Right lobe of liver (tissue), 4 donors: ENCODE measurements at regions not wholly inside any gene's neighbourhood (a gene's known extent, or its start where the extent isn't known, plus 50 kb on each side); places are given as distances from the start of the nearest gene placed in this dataset.

ENCODE experiments used
- POLR2A ChIP-seq: fragments of 450-650 bp; IDR thresholded peaks from one replicate; pipeline ENCODE4 v1.6.1; 2017; ENCODE audit warnings: antibody characterized with exemption, mild to moderate bottlenecking
- TF ChIP-seq, protein P1 (sequence below), 4 donors: fragments of 200-600 bp in 3 of 4; fragments of 450-650 bp in 1 of 4; IDR thresholded peaks; one replicate each; pipeline versions ENCODE4 v1.5.1 to v1.8.0; 2016 to 2022; ENCODE audit warnings: antibody characterized with exemption in 4 of 4, mild to moderate bottlenecking in 2 of 4
- donor health status: DM: no; HTN: no; CAD: no.
- donor health status: DM: no; HTN: no; CAD: no.
- donor health status: DM: no; HTN: yes; CAD: no.

DNA sequence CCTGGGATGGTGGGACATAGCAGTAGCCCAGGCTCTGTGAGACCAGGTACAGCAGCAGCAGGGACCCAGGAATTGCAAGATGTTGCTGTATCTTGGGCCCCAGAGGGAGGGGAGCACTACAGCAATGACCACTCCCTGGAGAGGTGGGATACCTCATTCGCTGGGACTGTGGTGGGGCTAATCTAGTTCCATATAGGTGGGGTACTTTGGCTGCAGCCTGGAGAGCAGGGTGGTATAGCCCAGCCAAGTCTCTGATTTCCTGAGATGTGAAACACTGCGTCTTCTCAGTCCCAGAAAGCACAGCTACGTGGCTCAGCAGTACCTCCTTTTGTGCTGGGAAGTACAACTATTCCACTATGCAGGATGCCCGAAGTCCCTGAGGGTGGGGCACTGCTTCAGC, 163.7 kb upstream of the ARHGAP5 start:
- TF ChIP-seq, protein P1, sequence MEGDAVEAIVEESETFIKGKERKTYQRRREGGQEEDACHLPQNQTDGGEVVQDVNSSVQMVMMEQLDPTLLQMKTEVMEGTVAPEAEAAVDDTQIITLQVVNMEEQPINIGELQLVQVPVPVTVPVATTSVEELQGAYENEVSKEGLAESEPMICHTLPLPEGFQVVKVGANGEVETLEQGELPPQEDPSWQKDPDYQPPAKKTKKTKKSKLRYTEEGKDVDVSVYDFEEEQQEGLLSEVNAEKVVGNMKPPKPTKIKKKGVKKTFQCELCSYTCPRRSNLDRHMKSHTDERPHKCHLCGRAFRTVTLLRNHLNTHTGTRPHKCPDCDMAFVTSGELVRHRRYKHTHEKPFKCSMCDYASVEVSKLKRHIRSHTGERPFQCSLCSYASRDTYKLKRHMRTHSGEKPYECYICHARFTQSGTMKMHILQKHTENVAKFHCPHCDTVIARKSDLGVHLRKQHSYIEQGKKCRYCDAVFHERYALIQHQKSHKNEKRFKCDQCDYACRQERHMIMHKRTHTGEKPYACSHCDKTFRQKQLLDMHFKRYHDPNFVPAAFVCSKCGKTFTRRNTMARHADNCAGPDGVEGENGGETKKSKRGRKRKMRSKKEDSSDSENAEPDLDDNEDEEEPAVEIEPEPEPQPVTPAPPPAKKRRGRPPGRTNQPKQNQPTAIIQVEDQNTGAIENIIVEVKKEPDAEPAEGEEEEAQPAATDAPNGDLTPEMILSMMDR (IDR thresholded peaks at IDR 0.05): no peak
- TF ChIP-seq POLR2A: no peak
